ENCODE measurements at regions not wholly inside any gene's neighbourhood (a gene's known extent, or its start where the extent isn't known, plus 50 kb on each side); places are given as distances from the start of the nearest gene placed in this dataset.

- DNase-seq (no peak), ATAC-seq (no peak)
- Histone ChIP-seq H3K27me3 (no peaks in the 10 kb centered on the region), H3K9me3 (no peaks in the 10 kb centered on the region), H3K36me3 (no peaks in the 10 kb centered on the region), H3K27ac (no peak overlapping the region), H3K4me1 (no peaks in the 10 kb centered on the region), H3K4me3 (no peak overlapping the region)
- in situ Hi-C loops (cut with MboI; ENCODE audit: low sequenced_read_pairs in 4 of 4) = no loop called here
- intact Hi-C loops (cut with DNase I; ENCODE audit: low total_unique reads) = loop anchor here (10.0 kb wide), 1 partner anchor 364 kb away; no protein-coding TSS in a partner anchor
- TF ChIP-seq CTCF (IDR thresholded peaks at IDR 0.05 in 4 of 5, conservative IDR thresholded peaks at IDR 0.05 in 1 of 5) = no peak
- no peak for TF ChIP-seq POLR2A (IDR thresholded peaks at IDR 0.05)
Measured at GRCh38 chr7:25959168-25959734, 192.7 kb upstream of the NFE2L3 start.

- DNase-seq (no peak), ATAC-seq (no peak)
- in situ Hi-C loops (cut with MboI; ENCODE audit: low sequenced_read_pairs in 4 of 4) (no loop called here), intact Hi-C loops (cut with DNase I; ENCODE audit: low total_unique reads) (no loop called here)
- H3K4me1 ChIP-seq = no peaks in the 10 kb centered on the region
- H3K27ac ChIP-seq = no peak overlapping the region
- no peaks in the 10 kb centered on the region for H3K36me3 ChIP-seq
- no peak for TF ChIP-seq POLR2A (IDR thresholded peaks at IDR 0.05)
- no peak for TF ChIP-seq CTCF (IDR thresholded peaks at IDR 0.05 in 4 of 5, conservative IDR thresholded peaks at IDR 0.05 in 1 of 5)
- no peak overlapping the region for H3K4me3 ChIP-seq
- H3K9me3 ChIP-seq = no peaks in the 10 kb centered on the region
- H3K27me3 ChIP-seq = no peaks in the 10 kb centered on the region
Measured at GRCh38 chr7:25963733-25964132, 188.3 kb upstream of the NFE2L3 start.

- no peak overlapping the region for H3K4me3 ChIP-seq
- H3K9me3 ChIP-seq = no peaks in the 10 kb centered on the region
- intact Hi-C loops (cut with DNase I; ENCODE audit: low total_unique reads) = no loop called here
- no peaks in the 10 kb centered on the region for H3K4me1 ChIP-seq
- no peaks in the 10 kb centered on the region for H3K27me3 ChIP-seq
- TF ChIP-seq POLR2A (IDR thresholded peaks at IDR 0.05) = no peak
- no peak for TF ChIP-seq CTCF (IDR thresholded peaks at IDR 0.05 in 4 of 5, conservative IDR thresholded peaks at IDR 0.05 in 1 of 5)
- no peaks in the 10 kb centered on the region for H3K36me3 ChIP-seq
- ATAC-seq = no peak
- H3K27ac ChIP-seq = no peak overlapping the region
- in situ Hi-C loops (cut with MboI; ENCODE audit: low sequenced_read_pairs in 4 of 4) = no loop called here
- DNase-seq = no peak
Measured at GRCh38 chr7:25964483-25964991, 187.5 kb upstream of the NFE2L3 start.

GRCh38 chr7:25965405-25966123 lies 186.4 kb upstream of the NFE2L3 start:
- intact Hi-C loops (cut with DNase I; ENCODE audit: low total_unique reads) = no loop called here
- no peaks in the 10 kb centered on the region for H3K4me1 ChIP-seq
- DNase-seq (no peak), ATAC-seq (no peak)
- no peaks in the 10 kb centered on the region for H3K36me3 ChIP-seq
- in situ Hi-C loops (cut with MboI; ENCODE audit: low sequenced_read_pairs in 4 of 4) = no loop called here
- H3K27ac ChIP-seq = no peak overlapping the region
- no peaks in the 10 kb centered on the region for H3K9me3 ChIP-seq
- no peaks in the 10 kb centered on the region for H3K27me3 ChIP-seq
- TF ChIP-seq CTCF (IDR thresholded peaks at IDR 0.05 in 4 of 5, conservative IDR thresholded peaks at IDR 0.05 in 1 of 5) (no peak), POLR2A (IDR thresholded peaks at IDR 0.05) (no peak)
- H3K4me3 ChIP-seq = no peak overlapping the region

Measured in gastrocnemius medialis (tissue), 4 donors.